HG02571 (cell line): ENCODE measurements at regions not wholly inside any gene's neighbourhood (a gene's known extent, or its start where the extent isn't known, plus 50 kb on each side); places are given as distances from the start of the nearest gene placed in this dataset.
A peak's percentile ranks its signal among the peaks of the same experiment; 100 is the strongest.

Source experiments
- ATAC-seq: cut with Tn5 transposase; IDR thresholded peaks from one replicate; pipeline ENCODE4 v1.9.1; 2021; ENCODE audit warnings: mild to moderate bottlenecking, moderate library complexity; ENCODE audit not compliant: unreplicated experiment

DNA sequence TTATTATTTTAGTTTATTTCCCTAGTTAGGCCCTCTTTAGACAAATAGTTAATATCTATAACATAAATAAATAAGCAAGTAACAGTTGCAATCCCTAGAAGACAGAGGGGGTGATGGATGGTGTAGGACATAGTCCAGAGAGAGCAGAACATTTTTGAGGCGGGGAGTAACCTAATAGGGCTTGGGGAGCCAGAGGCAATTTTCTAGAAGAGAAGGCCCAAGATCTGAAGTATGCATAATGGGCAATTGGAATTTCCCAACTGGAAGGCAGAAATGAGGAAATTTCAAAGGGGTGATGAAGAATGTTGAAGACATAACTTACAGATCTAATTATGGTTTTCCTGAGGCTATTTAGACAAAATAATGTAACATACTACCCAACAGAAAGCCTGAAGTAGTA, 525.7 kb downstream of the TUSC7 start:
- ATAC-seq = no peak

GRCh38 chr3:117238806-117239205, 529.2 kb downstream of the TUSC7 start:
- no peak for ATAC-seq

DNA sequence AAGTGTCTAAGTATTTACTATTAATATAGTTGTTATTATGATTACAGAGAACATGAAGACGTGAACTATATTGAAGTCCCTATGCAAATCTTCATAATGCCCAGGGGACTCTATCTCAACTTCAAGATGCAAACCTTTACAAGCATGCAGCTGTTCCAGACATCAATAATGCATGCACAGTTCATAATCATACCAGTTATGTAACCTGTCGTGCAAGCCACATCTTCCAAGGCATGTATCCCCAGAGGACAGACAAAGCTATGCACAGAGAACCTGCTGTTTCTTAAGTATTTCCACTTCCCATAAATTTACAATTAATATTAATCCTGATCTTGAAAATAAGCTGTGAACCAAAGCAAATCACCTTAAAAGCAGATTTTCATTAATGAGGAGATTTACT, 534.1 kb downstream of the TUSC7 start:
- ATAC-seq = no peak

GRCh38 chr3:117246771-117247555, 537.4 kb downstream of the TUSC7 start:
- ATAC-seq = no peak

DNA sequence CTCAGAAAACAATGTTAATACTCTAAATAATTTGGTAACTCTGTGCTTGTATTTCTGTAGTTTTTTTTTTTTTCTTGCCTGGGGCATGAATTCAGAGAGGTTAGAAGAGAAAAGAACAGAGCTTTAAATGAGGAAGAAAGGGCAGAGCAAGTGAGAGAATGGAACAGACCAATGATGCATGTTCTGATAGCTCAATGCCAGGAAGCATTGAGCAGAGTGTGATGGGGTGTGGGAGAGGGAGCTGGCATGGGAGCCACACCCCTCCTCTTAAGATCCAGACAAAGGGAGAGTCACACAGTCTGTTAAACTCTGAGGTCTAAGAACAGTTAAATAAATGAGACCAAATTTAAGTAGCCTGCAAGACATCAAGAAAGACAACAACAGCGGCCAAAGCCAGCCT, 538.6 kb downstream of the TUSC7 start:
- ATAC-seq = no peak

GRCh38 chr3:117252208-117252607, 542.6 kb downstream of the TUSC7 start:
- ATAC-seq = no peak

GRCh38 chr3:117252651-117253050, 543.1 kb downstream of the TUSC7 start:
- ATAC-seq = no peak

DNA sequence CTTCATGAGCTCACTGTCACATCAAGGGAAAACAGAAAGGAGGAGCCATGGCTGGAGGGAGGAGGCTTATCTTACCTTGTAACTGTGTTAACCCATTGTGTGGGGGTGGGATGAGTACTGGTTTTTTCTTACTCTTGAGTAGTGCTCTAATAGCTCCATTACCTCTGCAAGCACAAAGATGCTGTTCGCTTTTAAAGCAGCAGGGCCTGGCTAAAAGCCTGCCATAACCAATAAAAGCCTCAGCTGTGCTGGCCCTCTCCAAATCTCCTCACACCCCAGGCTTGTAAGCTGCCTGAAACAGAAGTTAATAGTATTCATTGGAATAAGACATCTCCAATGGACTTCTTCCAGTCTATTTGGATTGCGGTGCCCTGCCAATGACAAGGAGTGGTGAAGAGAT, 544.1 kb downstream of the TUSC7 start:
- ATAC-seq = no peak

- ATAC-seq = no peak
Observed at GRCh38 chr3:117254985-117255384, 545.4 kb downstream of the TUSC7 start.

- no peak for ATAC-seq
Observed at GRCh38 chr3:117255736-117256135, 546.2 kb downstream of the TUSC7 start.

DNA sequence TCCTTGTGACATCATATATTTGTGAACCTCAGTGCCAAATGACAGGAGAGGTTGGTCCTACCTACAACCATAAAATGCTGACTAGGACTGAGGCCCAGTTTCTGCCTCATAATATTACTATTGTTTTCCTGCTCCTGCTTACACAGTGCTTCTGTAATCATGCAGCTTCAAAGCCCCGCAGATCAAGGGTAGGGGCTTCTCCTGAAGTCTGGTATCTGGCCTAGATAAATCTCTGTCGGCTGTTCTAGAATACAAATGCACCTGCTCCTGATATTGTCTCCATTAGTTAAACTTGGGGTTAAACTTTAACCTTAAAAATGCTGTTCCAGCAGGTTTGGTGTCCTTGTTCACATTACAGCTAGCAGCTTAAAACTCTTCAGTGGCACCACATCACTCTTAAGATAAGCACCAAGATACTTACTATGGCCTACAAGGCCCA, 552.4 kb downstream of the TUSC7 start:
- no peak for ATAC-seq

DNA sequence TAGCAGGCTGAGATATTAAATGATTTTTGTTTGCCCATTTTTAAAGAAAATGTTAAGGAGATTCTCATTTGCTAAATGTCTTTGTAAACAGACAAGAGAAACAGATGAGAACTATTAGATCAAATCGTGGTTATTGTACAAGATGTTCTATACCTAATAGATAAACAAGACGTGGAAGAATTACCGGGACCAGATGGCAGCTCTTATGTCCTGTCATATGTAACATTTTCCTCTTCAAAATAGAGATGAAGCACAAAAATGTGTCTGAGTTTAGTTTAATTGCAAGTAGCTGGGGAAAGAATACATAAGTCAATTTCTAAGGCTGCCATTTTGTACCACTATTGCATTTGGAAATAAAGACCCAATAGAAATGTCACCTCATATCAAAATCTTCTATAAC, 553.7 kb downstream of the TUSC7 start:
- no peak for ATAC-seq

- ATAC-seq = no peak
Observed at GRCh38 chr3:117263745-117264144, 554.2 kb downstream of the TUSC7 start.

- ATAC-seq = no peak
Observed at GRCh38 chr3:117264204-117264994, 554.8 kb downstream of the TUSC7 start.

DNA sequence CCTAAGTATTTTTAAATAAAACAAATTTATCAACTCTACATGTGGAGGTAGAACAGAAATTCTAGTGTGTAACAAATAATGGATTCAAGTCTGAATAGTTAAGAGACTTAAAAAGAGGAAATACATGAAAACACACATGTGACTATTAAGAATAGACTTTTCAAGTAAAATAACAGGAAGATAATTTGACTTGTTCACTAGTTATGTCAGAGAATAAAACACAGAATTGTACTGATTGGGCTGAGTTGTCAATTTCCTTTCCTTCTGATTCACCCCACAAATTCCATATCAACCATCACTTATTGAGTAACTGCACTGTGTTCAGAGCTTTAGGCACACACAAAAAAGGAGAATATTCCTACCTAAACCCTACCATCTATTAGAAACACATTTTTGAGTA, 557.2 kb downstream of the TUSC7 start:
- ATAC-seq = no peak

GRCh38 chr3:117268318-117268717, 558.7 kb downstream of the TUSC7 start:
- no peak for ATAC-seq

GRCh38 chr3:117272274-117272673, 562.7 kb downstream of the TUSC7 start:
- no peak for ATAC-seq

GRCh38 chr3:117272876-117273523, 563.4 kb downstream of the TUSC7 start:
- ATAC-seq = no peak

DNA sequence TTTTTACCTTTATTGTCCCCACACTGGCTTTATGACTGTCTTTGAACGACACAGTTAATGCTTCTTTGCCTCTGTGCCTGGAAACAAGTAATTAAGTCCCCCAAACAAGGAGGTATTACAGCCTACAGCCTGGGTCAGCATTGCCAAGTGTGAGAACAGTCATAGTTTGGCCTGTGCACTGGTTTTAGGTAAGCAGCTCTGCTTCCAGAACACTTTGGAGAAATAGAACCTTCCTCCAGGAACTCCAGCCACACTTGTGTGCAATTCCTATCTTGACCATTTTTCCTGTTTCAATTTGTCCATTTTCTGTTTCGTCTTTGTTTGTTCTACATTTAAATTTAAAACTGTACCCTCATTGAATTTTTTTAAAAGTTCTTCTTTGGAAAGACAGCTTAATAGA, 568.2 kb downstream of the TUSC7 start:
- no peak for ATAC-seq

DNA sequence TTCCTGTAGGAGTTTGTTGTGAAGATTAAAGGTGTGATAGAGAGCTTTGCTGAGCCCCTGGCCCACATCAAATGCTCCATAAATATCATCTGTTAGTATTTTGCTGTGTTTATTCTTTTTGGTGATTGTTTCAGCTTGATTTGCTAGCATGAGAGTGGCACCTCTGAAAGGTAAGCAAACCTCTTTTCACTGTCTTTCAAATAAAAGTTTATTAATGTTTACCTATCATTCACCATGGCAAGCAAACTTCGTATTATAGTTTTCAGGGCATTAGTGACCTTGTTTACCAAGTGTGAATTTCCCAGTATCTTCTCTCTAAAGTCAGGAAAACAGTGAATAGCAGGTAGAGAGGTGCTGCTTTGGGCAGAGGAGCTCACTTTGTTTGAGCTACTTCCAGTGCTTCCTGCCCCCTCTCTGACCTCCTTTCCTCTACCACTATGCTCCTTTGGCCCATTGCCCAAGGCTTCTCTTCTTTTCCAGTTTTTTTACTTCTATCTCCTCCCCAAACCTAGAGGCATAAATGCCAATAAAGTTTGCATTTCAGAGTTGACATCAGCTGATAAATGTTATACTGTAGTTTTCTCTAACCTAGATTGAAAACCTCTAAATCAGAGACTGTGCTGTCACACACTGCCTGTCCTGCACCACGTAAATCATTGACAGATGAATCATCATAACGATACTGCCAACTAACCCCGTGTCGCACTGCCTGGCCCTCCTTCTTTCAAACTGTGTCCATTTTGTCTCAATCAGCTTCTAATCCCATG, 569.0 kb downstream of the TUSC7 start:
- peak; percentile 100 for ATAC-seq

GRCh38 chr3:117281371-117281770, 571.8 kb downstream of the TUSC7 start:
- ATAC-seq = no peak
